Astrocyte (in vitro differentiated cells and primary cell): ENCODE measurements at regions not wholly inside any gene's neighbourhood (a gene's known extent, or its start where the extent isn't known, plus 50 kb on each side); places are given as distances from the start of the nearest gene placed in this dataset.

ENCODE experiments used
- DNase-seq: peaks from one replicate; pipeline ENCODE4 v3.0.0-alpha.2; 2010; ENCODE audit warnings: low read depth
- FAIRE-seq: peaks from 2 replicates; lab custom pipeline; 2011; peaks lifted over from hg19 to GRCh38; lab: Jason Lieb, UNC
- H2AFZ ChIP-seq: 2 replicates; pipeline ENCODE4 v1.6.0; 2012; ENCODE audit warnings: low read depth, low read length, inconsistent platforms
- H3K27ac ChIP-seq: 2 replicates; pipeline ENCODE4 v1.5.1; 2011; ENCODE audit warnings: low read depth, low read length, inconsistent platforms
- H3K27me3 ChIP-seq: 2 replicates; pipeline ENCODE4 v1.6.0; 2011; ENCODE audit warnings: low read length, inconsistent platforms; ENCODE audit not compliant: insufficient read depth
- H3K36me3 ChIP-seq: 2 replicates; pipeline ENCODE4 v1.5.1; 2011; ENCODE audit warnings: low read length, inconsistent platforms; ENCODE audit not compliant: insufficient read depth
- H3K4me1 ChIP-seq: 2 replicates; pipeline ENCODE4 v1.5.1; 2011; ENCODE audit warnings: low read length, inconsistent platforms; ENCODE audit not compliant: insufficient read depth
- H3K4me2 ChIP-seq: 2 replicates; pipeline ENCODE4 v1.6.0; 2012; ENCODE audit warnings: low read length, inconsistent platforms
- H3K4me3 ChIP-seq: 2 replicates; pipeline ENCODE4 v1.5.1; 2011; ENCODE audit warnings: low read depth, mild to moderate bottlenecking, low read length, inconsistent platforms; ENCODE audit not compliant: insufficient read depth
- H3K79me2 ChIP-seq: 2 replicates; pipeline ENCODE4 v1.6.0; 2012; ENCODE audit warnings: mild to moderate bottlenecking, low read length, inconsistent platforms; ENCODE audit not compliant: insufficient read depth
- H3K9ac ChIP-seq: 2 replicates; pipeline ENCODE4 v1.6.0; 2012; ENCODE audit warnings: mild to moderate bottlenecking, low read length, inconsistent platforms
- H3K9me3 ChIP-seq: 2 replicates; pipeline ENCODE4 v1.5.1; 2012; ENCODE audit warnings: low read depth, mild to moderate bottlenecking, low read length, inconsistent platforms; ENCODE audit not compliant: insufficient read depth
- H4K20me1 ChIP-seq: 2 replicates; pipeline ENCODE4 v1.6.0; 2012; ENCODE audit warnings: low read length, inconsistent platforms; ENCODE audit not compliant: insufficient read depth
- H3K27ac Mint-ChIP-seq: one replicate; pipeline ENCODE4 v1.8.0; 2021; ENCODE audit warnings: mild to moderate bottlenecking, mixed read lengths; ENCODE audit not compliant: unreplicated experiment
- H3K27me3 Mint-ChIP-seq: one replicate; pipeline ENCODE4 v1.8.0; 2021; ENCODE audit warnings: low read depth, mixed read lengths; ENCODE audit not compliant: unreplicated experiment
- H3K36me3 Mint-ChIP-seq: one replicate; pipeline ENCODE4 v1.8.0; 2021; ENCODE audit warnings: low read depth, mixed read lengths; ENCODE audit not compliant: unreplicated experiment
- H3K4me1 Mint-ChIP-seq: one replicate; pipeline ENCODE4 v1.8.0; 2021; ENCODE audit warnings: low read depth, mixed read lengths; ENCODE audit not compliant: unreplicated experiment
- H3K4me3 Mint-ChIP-seq: one replicate; pipeline ENCODE4 v1.8.0; 2021; ENCODE audit warnings: mild to moderate bottlenecking, moderate library complexity, mixed read lengths; ENCODE audit not compliant: unreplicated experiment
- H3K9me3 Mint-ChIP-seq: one replicate; pipeline ENCODE4 v1.8.0; 2021; ENCODE audit warnings: mild to moderate bottlenecking, mixed read lengths; ENCODE audit not compliant: unreplicated experiment
- CTCF ChIP-seq: IDR thresholded peaks from 2 replicates; pipeline ENCODE4 v1.5.1; 2011; ENCODE audit warnings: low read depth, mild to moderate bottlenecking, inconsistent platforms, low read length, moderate library complexity; ENCODE audit not compliant: insufficient read depth
- EZH2 ChIP-seq: IDR thresholded peaks from 2 replicates; pipeline ENCODE4 v1.6.1; 2012; ENCODE audit warnings: mild to moderate bottlenecking, low read length, inconsistent platforms; ENCODE audit not compliant: insufficient read depth

GRCh38 chr5:11998397-11998796, 94.2 kb upstream of the CTNND2 start:
- no peak for TF ChIP-seq CTCF
- TF ChIP-seq EZH2, result no peak
- H3K9me3 ChIP-seq, result no peaks in the 10 kb centered on the region
- H3K4me3 ChIP-seq, result no peak overlapping the region
- H3K36me3 ChIP-seq, result no peaks in the 10 kb centered on the region
- FAIRE-seq (no peak), DNase-seq (no peak)
- H3K79me2 ChIP-seq, result no peaks in the 10 kb centered on the region
- H3K27ac ChIP-seq, result no peak overlapping the region
- H3K4me1 ChIP-seq, result no peaks in the 10 kb centered on the region
- H2AFZ ChIP-seq, result no peak overlapping the region
- Mint-ChIP-seq H3K27ac (no peak overlapping the region), H3K9me3 (no peaks in the 10 kb centered on the region), H3K36me3 (no peaks in the 10 kb centered on the region), H3K4me3 (no peak overlapping the region), H3K27me3 (no peaks in the 10 kb centered on the region), H3K4me1 (peaks cover 4% of the 10 kb centered on the region)
- H3K9ac ChIP-seq, result no peak overlapping the region
- H4K20me1 ChIP-seq, result no peaks in the 10 kb centered on the region
- no peaks in the 10 kb centered on the region for H3K27me3 ChIP-seq
- no peak overlapping the region for H3K4me2 ChIP-seq

- Histone ChIP-seq H4K20me1 (no peaks in the 10 kb centered on the region), H3K4me2 (no peak overlapping the region), H3K4me1 (no peaks in the 10 kb centered on the region), H3K36me3 (no peaks in the 10 kb centered on the region), H3K27ac (no peak overlapping the region), H3K27me3 (no peaks in the 10 kb centered on the region), H3K9me3 (no peaks in the 10 kb centered on the region), H2AFZ (no peak overlapping the region), H3K79me2 (no peaks in the 10 kb centered on the region), H3K9ac (no peak overlapping the region), H3K4me3 (no peak overlapping the region)
- FAIRE-seq (no peak), DNase-seq (no peak)
- H3K27me3 Mint-ChIP-seq, result no peaks in the 10 kb centered on the region
- H3K9me3 Mint-ChIP-seq, result no peaks in the 10 kb centered on the region
- H3K27ac Mint-ChIP-seq, result no peak overlapping the region
- H3K36me3 Mint-ChIP-seq, result no peaks in the 10 kb centered on the region
- H3K4me1 Mint-ChIP-seq, result peaks cover 5% of the 10 kb centered on the region
- H3K4me3 Mint-ChIP-seq, result no peak overlapping the region
- TF ChIP-seq CTCF (no peak), EZH2 (no peak)
Observed at GRCh38 chr5:11997942-11998341, 93.7 kb upstream of the CTNND2 start.

- no peak for DNase-seq
- Histone ChIP-seq H3K4me1 (no peaks in the 10 kb centered on the region), H3K27ac (no peak overlapping the region), H3K27me3 (no peaks in the 10 kb centered on the region), H3K36me3 (no peaks in the 10 kb centered on the region), H3K9ac (no peak overlapping the region), H2AFZ (no peak overlapping the region), H3K4me3 (no peak overlapping the region), H3K4me2 (no peak overlapping the region), H3K79me2 (no peaks in the 10 kb centered on the region), H3K9me3 (no peaks in the 10 kb centered on the region), H4K20me1 (no peaks in the 10 kb centered on the region)
- TF ChIP-seq CTCF (no peak), EZH2 (no peak)
- no peaks in the 10 kb centered on the region for H3K36me3 Mint-ChIP-seq
- H3K4me3 Mint-ChIP-seq, result no peak overlapping the region
- no peaks in the 10 kb centered on the region for H3K27me3 Mint-ChIP-seq
- peak; percentile 5 for FAIRE-seq
- H3K9me3 Mint-ChIP-seq, result no peaks in the 10 kb centered on the region
- no peak overlapping the region for H3K27ac Mint-ChIP-seq
- peaks cover 5% of the 10 kb centered on the region for H3K4me1 Mint-ChIP-seq
Observed at GRCh38 chr5:11992518-11992917, 88.3 kb upstream of the CTNND2 start.
